HCT116 (cell line): ENCODE measurements at regions not wholly inside any gene's neighbourhood (a gene's known extent, or its start where the extent isn't known, plus 50 kb on each side); places are given as distances from the start of the nearest gene placed in this dataset.

ENCODE experiments used
- CEBPB ChIP-seq: IDR thresholded peaks from 2 replicates; pipeline ENCODE4 v1.6.1; 2012; ENCODE audit warnings: low read depth
- CTCF ChIP-seq, 3 experiments: fragments of 200-600 bp in 1 of 3; sonication (generic) in 1 of 3; IDR thresholded peaks in 2 of 3; conservative IDR thresholded peaks in 1 of 3; 2 replicates each; pipeline ENCODE4 v1.5.1; 2012 to 2017; ENCODE audit warnings: low read depth in 2 of 3, low read length in 2 of 3, antibody characterized with exemption in 1 of 3, borderline replicate concordance in 1 of 3, control low read depth in 1 of 3, mild to moderate bottlenecking in 1 of 3, mixed read lengths in 1 of 3, mixed run types in 1 of 3, moderate library complexity in 1 of 3; ENCODE audit not compliant: insufficient read depth in 1 of 3
- YY1 ChIP-seq: IDR thresholded peaks from 2 replicates; pipeline ENCODE4 v1.6.1; 2011; ENCODE audit warnings: low read length, low read depth, moderate library complexity, mild to moderate bottlenecking; ENCODE audit not compliant: insufficient replicate concordance; ENCODE audit errors: extremely low read depth

- no peak for TF ChIP-seq CTCF (IDR thresholded peaks at IDR 0.05 in 2 of 3, conservative IDR thresholded peaks at IDR 0.05 in 1 of 3; ENCODE audit: borderline replicate concordance in 1 of 3, insufficient read depth in 1 of 3, low read depth in 2 of 3, low read length in 2 of 3)
- TF ChIP-seq CEBPB: no peak
- no peak for TF ChIP-seq YY1
These were observed 1503.9 kb upstream of the TENM4 start for GRCh38 chr11:80944758-80945157.
